ENCODE measurements at regions not wholly inside any gene's neighbourhood (a gene's known extent, or its start where the extent isn't known, plus 50 kb on each side); places are given as distances from the start of the nearest gene placed in this dataset.

- Histone ChIP-seq H3K56ac (ENCODE audit: insufficient read length, low read depth, low read length) (no peak overlapping the region), H2AK5ac (ENCODE audit: insufficient read length, low read length) (no peak overlapping the region), H2BK5ac (ENCODE audit: insufficient read length, low read length) (no peak overlapping the region), H2BK15ac (ENCODE audit: low read depth, low read length) (no peak overlapping the region), H4K20me1 (ENCODE audit: control insufficient read depth, insufficient read depth, insufficient read length) (no peaks in the 10 kb centered on the region), H3K27ac (ENCODE audit: insufficient read length, low read depth, low read length) (peak overlapping the region; percentile 77), H3T11ph (ENCODE audit: low read length) (peak overlapping the region; percentile 54), H3K79me2 (ENCODE audit: insufficient read depth, low read length) (no peaks in the 10 kb centered on the region), H3K18ac (ENCODE audit: insufficient read length, low read depth, low read length) (peak overlapping the region; percentile 67), H4K8ac (replicated peaks; ENCODE audit: insufficient read length, low read depth, low read length) (no peak overlapping the region), H3K79me1 (ENCODE audit: insufficient read depth, low read depth, low read length, poor library complexity, severe bottlenecking) (no peaks in the 10 kb centered on the region), H3K14ac (ENCODE audit: insufficient read depth, low read length) (no peak overlapping the region), H4K5ac (ENCODE audit: insufficient read length, low read depth, low read length) (no peak overlapping the region), H3K23me2 (ENCODE audit: insufficient read length, low read depth, low read length, poor library complexity, severe bottlenecking) (no peaks in the 10 kb centered on the region), H4K91ac (ENCODE audit: insufficient read length, low read depth, low read length) (no peak overlapping the region), H3K9me3 (ENCODE audit: control insufficient read depth, low read depth, low read length) (no peaks in the 10 kb centered on the region), H3K4ac (ENCODE audit: low read depth, low read length) (no peak overlapping the region; the same call in 1 of the 2 replicates), H3K23ac (ENCODE audit: insufficient read length, low read depth, low read length) (no peak overlapping the region), H2AFZ (ENCODE audit: low read length) (no peak overlapping the region), H2BK120ac (ENCODE audit: low read depth, low read length, poor library complexity, severe bottlenecking) (no peak overlapping the region), H2BK20ac (ENCODE audit: low read depth, low read length, poor library complexity, severe bottlenecking) (no peak overlapping the region), H3K9ac (ENCODE audit: extremely low read depth, insufficient read length, low read length) (no peak overlapping the region), H3K4me2 (ENCODE audit: insufficient read depth, insufficient read length, low read length) (no peak overlapping the region), H3K27me3 (ENCODE audit: insufficient read depth, low read length) (no peaks in the 10 kb centered on the region), H3K4me1 (ENCODE audit: insufficient read depth, low read length) (peaks cover 6% of the 10 kb centered on the region), H2BK12ac (ENCODE audit: insufficient read length, low read depth, low read length) (peak overlapping the region; percentile 63)
- peaks cover 52 to 74% of the 10 kb centered on the region in 2 experiments for H3K4me1 Mint-ChIP-seq
- no peaks in the 10 kb centered on the region for H3K27me3 Mint-ChIP-seq (ENCODE audit: low read depth)
- TF ChIP-seq CTCF (conservative IDR thresholded peaks at IDR 0.05), result no peak
- no peak for DNase-seq
- peak overlapping the region; percentile 74 to 89 (median 85); a peak in 5 of 7 replicates for H3K27ac Mint-ChIP-seq
- H3K36me3 Mint-ChIP-seq (ENCODE audit: insufficient read depth in 1 of 3, low read depth in 3 of 3), result peaks cover 6 to 30% (median 9%) of the 10 kb centered on the region in 3 experiments
- peak overlapping the region in 1 of 2 experiments; percentile 14; a peak in 1 of 5 replicates for H3K4me3 Mint-ChIP-seq
- H3K9me3 Mint-ChIP-seq, result peaks cover 14 to 16% of the 10 kb centered on the region in 2 experiments
- no CpG with 5 or more reads among the region's 4 CpGs for WGBS (ENCODE audit: extremely low coverage, insufficient read length, low lambda C conversion rate)
These were observed 61.2 kb upstream of the VTCN1 start for GRCh38 chr1:117271959-117272358.

Measured in H9 (cell line).